Central memory CD8-positive, alpha-beta T cell (primary cell): ENCODE measurements at regions not wholly inside any gene's neighbourhood (a gene's known extent, or its start where the extent isn't known, plus 50 kb on each side); places are given as distances from the start of the nearest gene placed in this dataset.
"Not testable (repeated sequence)": the region's sequence is repeated elsewhere in the genome, so short reads cannot be mapped to it uniquely, and the experiment has no call there.

ENCODE experiments used
- ATAC-seq: fragments of 150-1000 bp; cut with Tn5 transposase; replicated peaks from 2 replicates; pipeline ENCODE4 v1.10.0; 2022; ENCODE audit warnings: mild to moderate bottlenecking, moderate FRiP score, moderate number of reproducible peaks; ENCODE audit not compliant: poor library complexity, severe bottlenecking; ENCODE audit errors: extremely low read depth
- DNase-seq, 2 donors: peaks; one replicate each; pipeline ENCODE4 v3.0.0; 2021; ENCODE audit warnings: low spot score in 2 of 2
- H3K27ac Mint-ChIP-seq: one replicate; pipeline ENCODE4 v1.8.0; 2022; ENCODE audit warnings: low read depth, mild to moderate bottlenecking, moderate library complexity, mixed read lengths
- H3K27me3 Mint-ChIP-seq: one replicate; pipeline ENCODE4 v1.8.0; 2022; ENCODE audit warnings: mixed read lengths
- H3K36me3 Mint-ChIP-seq: one replicate; pipeline ENCODE4 v1.8.0; 2022; ENCODE audit warnings: mild to moderate bottlenecking, moderate library complexity, mixed read lengths; ENCODE audit not compliant: insufficient read depth
- H3K4me1 Mint-ChIP-seq: one replicate; pipeline ENCODE4 v1.8.0; 2022; ENCODE audit warnings: mixed read lengths
- H3K4me3 Mint-ChIP-seq: one replicate; pipeline ENCODE4 v1.8.0; 2022; ENCODE audit warnings: mild to moderate bottlenecking, moderate library complexity, mixed read lengths
- H3K9me3 Mint-ChIP-seq: one replicate; pipeline ENCODE4 v1.8.0; 2022; ENCODE audit warnings: mixed read lengths

- no peak overlapping the region for H3K27ac Mint-ChIP-seq
- H3K9me3 Mint-ChIP-seq = peaks cover 11% of the 10 kb centered on the region
- no peak for ATAC-seq
- H3K36me3 Mint-ChIP-seq = no peaks in the 10 kb centered on the region
- no peak overlapping the region for H3K4me3 Mint-ChIP-seq
- no peaks in the 10 kb centered on the region for H3K4me1 Mint-ChIP-seq
- H3K27me3 Mint-ChIP-seq = no peaks in the 10 kb centered on the region
- DNase-seq = no peak
These were observed 700.1 kb upstream of the CHAC2 start for GRCh38 chr2:53067533-53067932.

GRCh38 chr2:53067056-53067455 is 700.5 kb upstream of the CHAC2 start:
- no peak for ATAC-seq
- no peaks in the 10 kb centered on the region for H3K36me3 Mint-ChIP-seq
- DNase-seq = no peak
- no peak overlapping the region for H3K4me3 Mint-ChIP-seq
- H3K27ac Mint-ChIP-seq = no peak overlapping the region
- peaks cover 11% of the 10 kb centered on the region for H3K9me3 Mint-ChIP-seq
- no peaks in the 10 kb centered on the region for H3K4me1 Mint-ChIP-seq
- H3K27me3 Mint-ChIP-seq = no peaks in the 10 kb centered on the region

- no peak for DNase-seq
- H3K9me3 Mint-ChIP-seq = peaks cover 11% of the 10 kb centered on the region
- H3K4me3 Mint-ChIP-seq = no peak overlapping the region
These were observed 703.5 kb upstream of the CHAC2 start for GRCh38 chr2:53064154-53064553.

GRCh38 chr2:53058526-53058925 is 709.1 kb upstream of the CHAC2 start:
- Mint-ChIP-seq H3K4me1 (no peaks in the 10 kb centered on the region), H3K27ac (no peak overlapping the region), H3K4me3 (no peak overlapping the region), H3K9me3 (peaks cover 6% of the 10 kb centered on the region), H3K36me3 (peaks cover 2% of the 10 kb centered on the region), H3K27me3 (no peaks in the 10 kb centered on the region)
- ATAC-seq (no peak), DNase-seq (no peak)

More at GRCh38 chr2:53064154-53064553, 703.5 kb upstream of the CHAC2 start:
- peaks cover 2% of the 10 kb centered on the region for H3K36me3 Mint-ChIP-seq
- no peak for ATAC-seq
- no peaks in the 10 kb centered on the region for H3K27me3 Mint-ChIP-seq
- H3K4me1 Mint-ChIP-seq = no peaks in the 10 kb centered on the region
- H3K27ac Mint-ChIP-seq = no peak overlapping the region

GRCh38 chr2:53053937-53054336 is 713.7 kb upstream of the CHAC2 start:
- Mint-ChIP-seq H3K9me3 (peaks cover 11% of the 10 kb centered on the region), H3K36me3 (peaks cover 2% of the 10 kb centered on the region), H3K4me3 (no peak overlapping the region), H3K27ac (no peak overlapping the region), H3K27me3 (no peaks in the 10 kb centered on the region), H3K4me1 (no peaks in the 10 kb centered on the region)
- DNase-seq (no peak), ATAC-seq (no peak)

GRCh38 chr2:53051157-53051556 is 716.4 kb upstream of the CHAC2 start:
- Mint-ChIP-seq H3K27me3 (no peaks in the 10 kb centered on the region), H3K4me1 (no peaks in the 10 kb centered on the region), H3K27ac (no peak overlapping the region), H3K4me3 (no peak overlapping the region), H3K36me3 (peaks cover 2% of the 10 kb centered on the region), H3K9me3 (peaks cover 14% of the 10 kb centered on the region)
- no peak for DNase-seq
- no peak for ATAC-seq

GRCh38 chr2:53040536-53041229 is 726.9 kb upstream of the CHAC2 start:
- H3K4me1 Mint-ChIP-seq = no peaks in the 10 kb centered on the region
- ATAC-seq (no peak), DNase-seq (no peak)
- H3K27ac Mint-ChIP-seq = no peak overlapping the region
- H3K36me3 Mint-ChIP-seq = no peaks in the 10 kb centered on the region
- no peaks in the 10 kb centered on the region for H3K27me3 Mint-ChIP-seq
- peaks cover 21% of the 10 kb centered on the region for H3K9me3 Mint-ChIP-seq
- no peak overlapping the region for H3K4me3 Mint-ChIP-seq

GRCh38 chr2:53036196-53036595 is 731.4 kb upstream of the CHAC2 start:
- H3K4me3 Mint-ChIP-seq = no peak overlapping the region
- no peaks in the 10 kb centered on the region for H3K4me1 Mint-ChIP-seq
- H3K36me3 Mint-ChIP-seq = no peaks in the 10 kb centered on the region
- DNase-seq = no peak
- H3K27ac Mint-ChIP-seq = no peak overlapping the region
- peaks cover 9% of the 10 kb centered on the region for H3K9me3 Mint-ChIP-seq
- no peaks in the 10 kb centered on the region for H3K27me3 Mint-ChIP-seq
- no peak for ATAC-seq

- H3K27ac Mint-ChIP-seq = no peak overlapping the region
- H3K4me1 Mint-ChIP-seq = no peaks in the 10 kb centered on the region
- no peaks in the 10 kb centered on the region for H3K36me3 Mint-ChIP-seq
- H3K9me3 Mint-ChIP-seq = peaks cover 9% of the 10 kb centered on the region
- H3K4me3 Mint-ChIP-seq = no peak overlapping the region
- DNase-seq = no peak
- ATAC-seq = no peak
- H3K27me3 Mint-ChIP-seq = no peaks in the 10 kb centered on the region
These were observed 732.5 kb upstream of the CHAC2 start for GRCh38 chr2:53035153-53035552.

- Mint-ChIP-seq H3K4me1 (no peaks in the 10 kb centered on the region), H3K4me3 (no peak overlapping the region), H3K9me3 (peaks cover 19% of the 10 kb centered on the region), H3K27me3 (no peaks in the 10 kb centered on the region), H3K27ac (no peak overlapping the region), H3K36me3 (no peaks in the 10 kb centered on the region)
- DNase-seq = no peak
- ATAC-seq = no peak
These were observed 734.2 kb upstream of the CHAC2 start for GRCh38 chr2:53033411-53033810.

- Mint-ChIP-seq H3K9me3 (peaks cover 15% of the 10 kb centered on the region), H3K27ac (no peak overlapping the region)
These were observed 738.7 kb upstream of the CHAC2 start for GRCh38 chr2:53028746-53029423.

GRCh38 chr2:53028225-53028624 is 739.4 kb upstream of the CHAC2 start:
- no peak overlapping the region for H3K4me3 Mint-ChIP-seq
- H3K27ac Mint-ChIP-seq = no peak overlapping the region
- H3K27me3 Mint-ChIP-seq = no peaks in the 10 kb centered on the region
- H3K36me3 Mint-ChIP-seq = no peaks in the 10 kb centered on the region
- DNase-seq (no peak), ATAC-seq (no peak)
- no peaks in the 10 kb centered on the region for H3K4me1 Mint-ChIP-seq
- H3K9me3 Mint-ChIP-seq = peaks cover 22% of the 10 kb centered on the region

More at GRCh38 chr2:53028746-53029423, 738.7 kb upstream of the CHAC2 start:
- ATAC-seq = no peak
- no peaks in the 10 kb centered on the region for H3K27me3 Mint-ChIP-seq
- DNase-seq = no peak
- no peaks in the 10 kb centered on the region for H3K36me3 Mint-ChIP-seq
- H3K4me3 Mint-ChIP-seq = no peak overlapping the region
- H3K4me1 Mint-ChIP-seq = no peaks in the 10 kb centered on the region

GRCh38 chr2:53022248-53022647 is 745.4 kb upstream of the CHAC2 start:
- peaks cover 16% of the 10 kb centered on the region for H3K9me3 Mint-ChIP-seq
- not testable (repeated sequence) for H3K27ac Mint-ChIP-seq, H3K36me3 Mint-ChIP-seq, DNase-seq, H3K4me3 Mint-ChIP-seq, ATAC-seq, H3K4me1 Mint-ChIP-seq, H3K27me3 Mint-ChIP-seq
